ENCODE measurements at regions not wholly inside any gene's neighbourhood (a gene's known extent, or its start where the extent isn't known, plus 50 kb on each side); places are given as distances from the start of the nearest gene placed in this dataset.

DNA sequence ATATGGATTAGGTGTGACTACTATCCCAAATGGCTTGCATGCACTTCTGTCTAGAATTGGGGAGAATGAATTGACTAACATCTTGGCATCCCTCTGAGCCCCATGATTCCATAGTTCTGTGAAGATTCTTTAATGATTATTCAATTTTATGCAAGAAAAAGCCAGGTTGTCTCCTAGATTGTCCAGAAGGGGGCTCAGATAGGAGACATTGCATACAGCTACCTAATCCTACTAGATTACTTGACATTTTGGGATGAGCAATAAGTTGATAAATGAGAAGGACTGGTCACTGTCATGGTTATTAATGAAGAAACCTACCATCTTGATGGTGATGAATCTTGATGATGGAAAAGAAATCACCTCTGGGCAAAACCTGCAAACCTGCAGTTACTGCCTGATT lies 117.0 kb downstream of the CARTPT start:
- TF ChIP-seq CTCF (conservative IDR thresholded peaks at IDR 0.05) (peak; percentile 45), ZFX (IDR thresholded peaks at IDR 0.05) (no peak)

All from C4-2B (cell line).